NT2/D1 (cell line): ENCODE measurements at regions not wholly inside any gene's neighbourhood (a gene's known extent, or its start where the extent isn't known, plus 50 kb on each side); places are given as distances from the start of the nearest gene placed in this dataset.

Experiments used
- SUZ12 ChIP-seq: IDR thresholded peaks from 2 replicates; pipeline ENCODE4 v1.6.1; 2011; ENCODE audit not compliant: insufficient read length, insufficient read depth; ENCODE audit errors: extremely low read depth
- ZNF274 ChIP-seq: IDR thresholded peaks from 2 replicates; pipeline ENCODE4 v1.6.1; 2011; ENCODE audit warnings: mild to moderate bottlenecking, low read depth, low read length

DNA sequence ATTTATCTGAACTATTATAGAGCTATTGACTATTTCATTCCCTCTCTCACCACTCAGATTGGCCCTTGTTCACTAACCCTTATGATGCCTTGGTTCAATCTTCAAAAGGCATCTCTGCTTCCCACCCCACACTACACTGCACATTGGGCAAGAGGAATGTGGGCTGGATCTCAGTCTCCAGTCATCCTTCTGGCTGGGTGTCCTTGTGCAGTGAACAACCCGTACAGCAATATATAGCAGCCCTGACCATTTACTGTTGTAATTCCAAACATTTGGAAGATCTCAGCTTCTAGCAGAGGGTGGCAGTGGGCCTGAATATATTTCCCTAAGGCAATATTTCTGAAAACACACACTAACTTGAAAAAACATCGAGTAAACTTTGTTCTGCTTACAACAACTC lies 199.2 kb upstream of the GDNF start:
- TF ChIP-seq ZNF274 (no peak), SUZ12 (no peak)
